ENCODE measurements at regions not wholly inside any gene's neighbourhood (a gene's known extent, or its start where the extent isn't known, plus 50 kb on each side); places are given as distances from the start of the nearest gene placed in this dataset.

- DNase-seq, result no peak
These were observed 483.6 kb upstream of the RGS6 start for GRCh38 chr14:71448431-71449315.

GRCh38 chr14:71449316-71450055 is 482.7 kb upstream of the RGS6 start:
- no peak for DNase-seq

- no peak for DNase-seq
These were observed 480.7 kb upstream of the RGS6 start for GRCh38 chr14:71451501-71451900.

GRCh38 chr14:71452539-71452938 is 479.7 kb upstream of the RGS6 start:
- no peak for DNase-seq

GRCh38 chr14:71452987-71453386 is 479.2 kb upstream of the RGS6 start:
- DNase-seq, result no peak

- DNase-seq, result no peak
These were observed 478.2 kb upstream of the RGS6 start for GRCh38 chr14:71454010-71454409.

- DNase-seq, result no peak
These were observed 477.5 kb upstream of the RGS6 start for GRCh38 chr14:71454513-71455332.

DNA sequence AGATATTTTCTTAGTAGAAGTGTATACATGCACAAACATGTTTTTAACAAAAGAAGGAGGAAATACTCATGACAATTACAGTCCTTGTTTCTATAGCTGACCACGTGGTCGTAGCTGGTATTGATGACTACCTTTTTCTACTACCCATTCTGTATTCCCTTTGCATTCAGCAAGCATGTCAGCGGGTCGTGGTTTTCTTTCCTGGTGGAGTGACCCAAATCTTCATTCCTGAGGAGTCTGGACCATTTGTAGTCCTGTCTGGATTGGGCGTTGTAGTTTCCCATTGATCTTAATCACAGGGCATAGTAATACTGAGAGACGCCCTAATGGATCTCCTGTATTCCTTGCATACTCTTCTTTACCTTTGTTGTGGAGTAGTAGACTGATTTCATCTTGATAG is 472.1 kb upstream of the RGS6 start:
- DNase-seq, result no peak

GRCh38 chr14:71461617-71462016 is 470.6 kb upstream of the RGS6 start:
- DNase-seq, result peak; percentile 17

DNA sequence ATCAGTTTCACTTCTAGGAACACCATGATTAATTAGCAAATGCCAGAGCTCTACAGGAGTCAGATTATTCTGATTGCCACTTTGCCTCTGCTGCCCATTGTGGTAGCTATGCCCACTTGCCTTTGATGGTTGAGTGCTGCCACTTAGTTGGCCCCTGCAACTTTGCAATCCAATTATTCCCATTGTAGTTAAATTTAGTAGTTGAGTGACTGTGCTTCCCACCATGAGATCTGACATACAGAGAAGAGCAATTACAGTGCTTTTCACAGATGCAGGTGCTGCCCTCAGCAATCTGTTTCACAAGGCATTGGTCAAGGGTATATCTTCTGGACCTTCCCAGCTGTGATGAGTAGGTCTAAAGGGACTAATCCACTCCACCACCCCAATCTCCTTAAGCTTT is 468.4 kb upstream of the RGS6 start:
- DNase-seq, result no peak

- no peak for DNase-seq
These were observed 467.4 kb upstream of the RGS6 start for GRCh38 chr14:71464840-71465239.

DNA sequence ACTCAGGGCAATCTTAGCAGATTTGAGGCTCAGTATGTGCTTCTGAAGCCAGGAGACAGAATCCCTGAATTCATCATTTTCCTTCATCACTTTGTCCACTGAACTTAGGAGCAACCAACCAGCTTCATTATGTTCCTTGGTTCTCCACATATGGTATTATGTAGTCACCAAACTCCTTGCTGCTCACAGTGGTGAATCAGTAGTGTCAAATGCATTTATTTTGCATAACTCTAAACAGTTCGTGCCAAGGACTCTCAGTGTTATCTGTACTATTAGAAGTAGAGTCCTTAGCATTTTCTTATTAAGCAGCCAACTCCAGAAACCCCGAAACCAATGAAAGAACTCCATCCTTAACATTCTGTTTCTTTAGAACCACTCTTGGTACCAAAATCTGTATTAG is 466.9 kb upstream of the RGS6 start:
- no peak for DNase-seq

DNA sequence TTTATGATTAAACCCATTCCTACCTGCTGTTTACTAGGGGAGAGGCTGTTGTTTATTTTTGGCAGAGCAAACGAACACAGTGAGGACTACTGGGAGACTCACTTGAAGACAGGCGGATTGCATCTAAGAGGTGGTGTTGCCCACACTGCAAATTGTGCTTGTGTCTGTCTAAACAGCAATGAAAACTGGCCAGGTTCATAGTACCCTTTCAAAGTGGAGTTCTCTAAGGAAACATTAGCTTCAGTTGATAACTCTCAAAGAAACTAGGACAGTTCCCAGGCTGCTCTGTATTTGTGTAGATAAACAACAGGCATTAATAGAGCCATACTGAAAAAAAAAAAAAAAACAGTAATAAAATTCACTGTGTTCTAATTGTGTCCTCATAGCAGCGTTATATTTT is 466.0 kb upstream of the RGS6 start:
- DNase-seq, result no peak

GRCh38 chr14:71466946-71467345 is 465.3 kb upstream of the RGS6 start:
- DNase-seq, result no peak

GRCh38 chr14:71467361-71467811 is 464.8 kb upstream of the RGS6 start:
- no peak for DNase-seq

DNA sequence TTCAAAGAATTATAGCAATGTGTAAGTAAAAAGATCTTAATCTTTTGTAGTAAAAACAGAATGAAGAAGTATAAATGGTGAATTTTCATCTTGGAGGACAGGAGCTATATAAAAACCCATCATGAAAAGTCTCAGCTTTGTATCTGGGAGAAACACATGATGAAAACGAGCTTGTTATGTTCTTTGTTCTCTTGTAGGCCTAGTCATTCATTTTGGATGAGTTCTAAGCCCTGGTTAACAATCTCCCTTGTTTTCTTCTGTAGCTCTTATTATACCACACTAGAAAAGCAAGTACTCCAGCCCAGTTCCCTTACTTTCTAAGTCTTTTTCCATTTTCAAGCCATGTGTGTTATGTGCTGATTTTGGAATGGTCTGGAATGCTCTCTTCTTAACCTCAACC is 463.5 kb upstream of the RGS6 start:
- no peak for DNase-seq

GRCh38 chr14:71469643-71470335 is 462.4 kb upstream of the RGS6 start:
- DNase-seq, result no peak

DNA sequence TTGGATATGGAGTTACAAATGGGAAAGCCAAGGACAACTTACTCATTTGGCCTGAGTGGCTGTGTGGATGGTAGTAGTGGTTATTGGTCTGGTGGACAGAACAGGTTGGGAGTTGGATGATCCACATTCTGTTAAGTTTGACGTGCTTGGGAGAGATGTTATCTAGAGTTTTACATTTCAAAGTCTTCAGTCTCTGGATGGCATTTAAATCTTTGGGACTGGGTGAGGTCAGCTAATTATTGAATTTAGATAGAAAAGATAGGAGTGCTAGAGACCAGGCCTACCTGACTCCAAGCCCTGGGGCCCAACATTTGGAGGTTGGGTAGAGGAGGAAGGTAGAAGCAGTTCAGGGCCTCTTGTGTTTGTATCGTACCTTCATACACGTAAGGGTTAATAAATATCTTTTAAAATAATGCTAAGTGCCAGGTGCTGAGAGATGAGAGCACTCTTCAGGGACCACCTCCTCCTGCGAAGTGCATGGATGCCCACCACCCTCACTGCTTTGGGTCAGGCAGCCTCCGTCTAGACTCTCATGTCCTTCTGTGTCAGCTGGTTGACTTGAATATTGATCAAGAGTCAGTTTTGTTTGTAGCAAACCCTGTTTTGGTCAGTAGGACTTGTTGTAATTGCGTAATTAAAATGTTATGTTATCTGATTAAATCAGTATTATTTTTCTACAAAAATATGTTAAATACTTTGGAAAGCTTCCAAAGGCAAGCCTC is 460.4 kb upstream of the RGS6 start:
- no peak for DNase-seq

DNA sequence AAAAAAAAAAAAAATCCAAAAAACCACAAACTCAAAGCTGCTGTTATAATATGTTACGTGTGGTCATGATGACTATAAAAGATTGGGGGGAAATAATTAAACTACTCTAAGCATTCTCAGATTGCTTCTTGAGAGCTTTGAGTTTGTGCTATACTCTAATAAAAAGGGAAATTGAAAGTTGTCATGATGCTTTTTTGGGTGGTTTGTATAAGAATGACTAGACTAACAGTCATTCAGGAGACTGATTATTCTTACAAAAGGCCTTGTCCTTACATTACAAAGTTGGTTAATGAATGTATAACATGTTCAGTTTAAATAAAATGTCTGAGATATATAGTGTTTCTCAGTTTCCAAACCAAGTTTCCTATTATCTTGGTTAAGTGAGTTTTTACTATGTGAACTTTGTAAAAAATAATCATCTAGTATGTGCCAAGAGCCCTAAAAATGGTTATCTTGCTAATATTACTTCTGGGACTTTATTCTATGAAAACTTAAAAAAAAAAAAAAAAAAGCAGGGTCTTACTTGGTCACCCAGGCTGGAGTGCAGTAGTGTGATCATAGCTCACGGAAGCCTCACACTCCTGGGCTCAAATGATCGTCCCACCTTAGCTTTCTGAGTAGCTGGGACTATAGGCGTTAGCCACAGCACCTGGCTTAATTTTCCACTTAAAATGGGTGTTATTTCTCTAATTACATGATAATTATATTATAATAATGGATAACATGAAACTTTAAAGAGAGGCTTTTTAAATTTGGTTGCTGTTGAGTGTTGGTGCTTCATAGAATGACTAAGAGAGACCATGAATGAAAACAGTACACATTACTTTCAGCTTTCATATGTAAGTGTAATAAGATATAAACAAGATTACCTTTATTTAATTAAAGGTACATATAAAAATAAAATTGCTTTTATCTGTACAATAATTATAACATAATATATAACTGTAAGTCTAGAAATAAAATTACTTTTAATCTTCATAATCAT is 459.6 kb upstream of the RGS6 start:
- DNase-seq, result no peak

DNA sequence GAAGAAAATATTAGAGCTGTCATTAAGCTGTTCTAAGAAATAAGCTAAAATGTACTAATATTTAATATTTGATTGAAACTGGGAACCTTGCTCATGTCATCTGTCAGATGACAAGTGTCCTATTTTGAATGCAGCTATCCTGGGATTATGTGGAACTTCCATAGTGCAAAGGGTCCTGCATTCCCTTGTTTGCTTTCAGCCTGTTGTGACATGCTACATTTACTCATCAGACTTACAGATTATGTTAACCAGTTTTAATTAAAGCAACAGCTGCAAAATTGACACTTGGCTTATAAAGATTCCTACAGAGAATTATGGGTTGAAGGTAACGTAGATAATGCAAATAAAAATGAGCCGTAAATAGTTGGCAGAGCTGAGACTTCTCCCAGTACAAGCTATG is 458.4 kb upstream of the RGS6 start:
- DNase-seq, result no peak

Data from hematopoietic multipotent progenitor cell treated with erythropoietin and hydrocortisone succinate and interleukin-3 and kit ligand, for 6 days (in vitro differentiated cells).